DND-41 (cell line): ENCODE measurements at regions not wholly inside any gene's neighbourhood (a gene's known extent, or its start where the extent isn't known, plus 50 kb on each side); places are given as distances from the start of the nearest gene placed in this dataset.
"Not testable (repeated sequence)": the region's sequence is repeated elsewhere in the genome, so short reads cannot be mapped to it uniquely, and the experiment has no call there.

ENCODE experiments used
- ATAC-seq: fragments of 200-7000 bp; cut with Tn5 transposase; 3 replicates; pipeline ENCODE4 v1.9.1; 2021; ENCODE audit warnings: low read depth; ENCODE audit not compliant: insufficient read depth
- DNase-seq: peaks from one replicate; pipeline ENCODE4 v3.0.0-alpha.2; 2020
- H2AFZ ChIP-seq: 2 replicates; pipeline ENCODE4 v1.6.0; 2012; ENCODE audit warnings: low read depth, low read length
- H3K27ac ChIP-seq: 2 replicates; pipeline ENCODE4 v1.5.1; 2012; ENCODE audit warnings: low read length, inconsistent platforms
- H3K27me3 ChIP-seq: fragments of 200-600 bp; sonication (generic); 2 replicates; pipeline ENCODE4 v1.6.0; 2012; ENCODE audit warnings: low read length, mild to moderate bottlenecking, inconsistent platforms; ENCODE audit not compliant: insufficient read depth, poor library complexity
- H3K36me3 ChIP-seq: 2 replicates; pipeline ENCODE4 v1.5.1; 2012; ENCODE audit warnings: low read length, inconsistent platforms; ENCODE audit not compliant: insufficient read depth
- H3K4me1 ChIP-seq: 2 replicates; pipeline ENCODE4 v1.5.1; 2012; ENCODE audit warnings: mild to moderate bottlenecking, low read length; ENCODE audit not compliant: insufficient read depth
- H3K4me2 ChIP-seq: 2 replicates; pipeline ENCODE4 v1.6.0; 2012; ENCODE audit warnings: mild to moderate bottlenecking, moderate library complexity, low read length, inconsistent platforms; ENCODE audit not compliant: insufficient read depth
- H3K4me3 ChIP-seq, 2 experiments: fragments of 200-600 bp in 1 of 2; shearing (Covaris generic) in 1 of 2; 2 replicates each; pipeline ENCODE4 v1.5.1; 2012 to 2016; ENCODE audit warnings: inconsistent platforms in 2 of 2, low read length in 2 of 2, mild to moderate bottlenecking in 2 of 2, low read depth in 1 of 2, moderate library complexity in 1 of 2
- H3K79me2 ChIP-seq: 2 replicates; pipeline ENCODE4 v1.6.0; 2012; ENCODE audit warnings: low read length, inconsistent platforms; ENCODE audit not compliant: insufficient read depth
- H3K9ac ChIP-seq: 2 replicates; pipeline ENCODE4 v1.6.0; 2012; ENCODE audit warnings: low read depth, mild to moderate bottlenecking, inconsistent platforms, low read length, moderate library complexity
- H3K9me3 ChIP-seq: 2 replicates; pipeline ENCODE4 v1.5.1; 2012; ENCODE audit warnings: low read length, moderate library complexity, mild to moderate bottlenecking, inconsistent platforms; ENCODE audit not compliant: insufficient read depth, severe bottlenecking
- H4K20me1 ChIP-seq: 2 replicates; pipeline ENCODE4 v1.6.0; 2012; ENCODE audit warnings: low read length; ENCODE audit not compliant: insufficient read depth
- CTCF ChIP-seq: IDR thresholded peaks from 2 replicates; pipeline ENCODE4 v1.5.1; 2012; ENCODE audit warnings: borderline replicate concordance, low read length, moderate library complexity, mild to moderate bottlenecking; ENCODE audit not compliant: poor library complexity, severe bottlenecking; ENCODE audit errors: extremely low read depth
- EZH2 ChIP-seq: IDR thresholded peaks from 3 replicates; pipeline ENCODE4 v1.6.1; 2012; ENCODE audit warnings: borderline replicate concordance, low read depth, mild to moderate bottlenecking, moderate library complexity, low read length, inconsistent platforms; ENCODE audit not compliant: severe bottlenecking

- Histone ChIP-seq H3K4me2 (no peak overlapping the region), H3K27me3 (peaks cover 5% of the 10 kb centered on the region), H3K4me3 (no peak overlapping the region), H3K9me3 (no peaks in the 10 kb centered on the region), H3K27ac (no peak overlapping the region), H3K36me3 (no peaks in the 10 kb centered on the region), H3K4me1 (no peaks in the 10 kb centered on the region), H3K9ac (no peak overlapping the region), H4K20me1 (no peaks in the 10 kb centered on the region), H2AFZ (no peak overlapping the region), H3K79me2 (no peaks in the 10 kb centered on the region)
- no peak for ATAC-seq
- no peak for TF ChIP-seq CTCF
- no peak for TF ChIP-seq EZH2
- no peak for DNase-seq
Measured at GRCh38 chr12:5114436-5114835, 70.8 kb downstream of the KCNA5 start.

DNA sequence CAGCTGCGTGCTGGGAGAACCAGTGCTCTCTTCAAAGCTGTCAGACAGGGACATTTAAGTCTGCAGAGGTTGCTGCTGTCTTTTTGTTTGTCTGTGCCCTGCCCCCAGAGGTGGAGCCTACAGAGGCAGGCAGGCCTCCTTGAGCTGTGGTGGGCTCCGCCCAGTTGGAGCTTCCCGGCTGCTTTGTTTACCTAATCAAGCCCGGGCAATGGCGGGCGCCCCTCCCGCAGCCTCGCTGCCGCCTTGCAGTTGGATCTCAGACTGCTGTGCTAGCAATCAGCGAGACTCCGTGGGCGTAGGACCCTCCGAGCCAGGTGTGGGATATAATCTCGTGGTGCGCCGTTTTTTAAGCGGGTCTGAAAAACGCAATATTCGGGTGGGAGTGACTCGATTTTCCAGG, 78.1 kb downstream of the KCNA5 start:
- H3K9ac ChIP-seq, H3K4me2 ChIP-seq, H2AFZ ChIP-seq, H3K27me3 ChIP-seq, ATAC-seq, H3K4me1 ChIP-seq, DNase-seq, H4K20me1 ChIP-seq, H3K79me2 ChIP-seq, H3K4me3 ChIP-seq, H3K36me3 ChIP-seq, H3K9me3 ChIP-seq, H3K27ac ChIP-seq: not testable (repeated sequence)

GRCh38 chr12:5122256-5122831, 78.7 kb downstream of the KCNA5 start:
- not testable (repeated sequence) for H3K36me3 ChIP-seq, H3K4me3 ChIP-seq, H3K79me2 ChIP-seq, H3K9me3 ChIP-seq, H4K20me1 ChIP-seq, H2AFZ ChIP-seq, H3K4me2 ChIP-seq, DNase-seq, H3K9ac ChIP-seq, ATAC-seq, H3K4me1 ChIP-seq, H3K27me3 ChIP-seq, H3K27ac ChIP-seq

GRCh38 chr12:5123921-5124320, 80.2 kb downstream of the KCNA5 start:
- Histone ChIP-seq H2AFZ (no peak overlapping the region), H3K79me2 (no peaks in the 10 kb centered on the region), H3K4me2 (no peak overlapping the region), H3K9me3 (no peaks in the 10 kb centered on the region), H3K4me1 (no peaks in the 10 kb centered on the region), H3K36me3 (no peaks in the 10 kb centered on the region), H3K9ac (no peak overlapping the region), H3K27me3 (peaks cover 3% of the 10 kb centered on the region), H3K4me3 (no peak overlapping the region), H4K20me1 (no peaks in the 10 kb centered on the region), H3K27ac (no peak overlapping the region)
- ATAC-seq (no peak), DNase-seq (no peak)
- TF ChIP-seq EZH2 = no peak
- TF ChIP-seq CTCF = no peak

- Histone ChIP-seq H3K79me2 (no peaks in the 10 kb centered on the region), H3K4me2 (no peak overlapping the region), H2AFZ (no peak overlapping the region), H3K9me3 (no peaks in the 10 kb centered on the region), H3K4me1 (no peaks in the 10 kb centered on the region), H3K27ac (no peak overlapping the region), H3K9ac (no peak overlapping the region), H3K4me3 (no peak overlapping the region), H3K36me3 (no peaks in the 10 kb centered on the region), H3K27me3 (peaks cover 3% of the 10 kb centered on the region), H4K20me1 (no peaks in the 10 kb centered on the region)
- no peak for TF ChIP-seq CTCF
- no peak for TF ChIP-seq EZH2
- ATAC-seq (no peak), DNase-seq (no peak)
Measured at GRCh38 chr12:5124401-5124800, 80.7 kb downstream of the KCNA5 start.
